ENCODE measurements at regions not wholly inside any gene's neighbourhood (a gene's known extent, or its start where the extent isn't known, plus 50 kb on each side); places are given as distances from the start of the nearest gene placed in this dataset.

GRCh38 chr2:8588831-8589191, 93.0 kb upstream of the ID2 start:
- Histone ChIP-seq H3K36me3 (ENCODE audit: insufficient read depth) (no peaks in the 10 kb centered on the region), H3K27ac (ENCODE audit: low read depth) (no peak overlapping the region), H3K4me3 (ENCODE audit: low read depth, low read length) (no peak overlapping the region), H3K4me1 (ENCODE audit: insufficient read depth) (no peaks in the 10 kb centered on the region)
- WGBS, result 92% methylated on average over 6 of the region's 6 CpGs
- no peak for DNase-seq (ENCODE audit: extremely low spot score)

DNA sequence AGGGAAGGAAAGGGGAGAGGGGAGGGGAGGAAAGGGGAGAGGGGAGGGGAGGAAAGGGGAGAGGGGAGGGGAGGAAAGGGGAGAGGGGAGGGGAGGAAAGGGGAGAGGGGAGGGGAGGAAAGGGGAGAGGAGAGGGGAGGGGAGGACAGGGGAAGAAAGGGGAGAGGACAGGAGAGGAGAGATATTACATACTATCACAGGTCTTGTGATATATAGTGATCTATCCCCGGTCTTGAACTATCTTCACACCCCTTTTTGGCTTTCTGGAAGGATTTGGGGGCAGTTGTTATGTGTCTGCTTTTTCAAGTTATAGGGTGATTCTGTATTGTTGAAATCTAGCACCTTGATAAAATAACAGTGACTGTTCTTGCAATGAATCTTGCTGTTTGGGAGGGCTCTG, 92.1 kb upstream of the ID2 start:
- no peak for DNase-seq (ENCODE audit: extremely low spot score)
- WGBS, result 71% methylated on average over 1 of the region's 1 CpG
- H3K36me3 ChIP-seq (ENCODE audit: insufficient read depth), result no peaks in the 10 kb centered on the region
- H3K27ac ChIP-seq (ENCODE audit: low read depth), result no peak overlapping the region
- no peak overlapping the region for H3K4me3 ChIP-seq (ENCODE audit: low read depth, low read length)
- no peaks in the 10 kb centered on the region for H3K4me1 ChIP-seq (ENCODE audit: insufficient read depth)

DNA sequence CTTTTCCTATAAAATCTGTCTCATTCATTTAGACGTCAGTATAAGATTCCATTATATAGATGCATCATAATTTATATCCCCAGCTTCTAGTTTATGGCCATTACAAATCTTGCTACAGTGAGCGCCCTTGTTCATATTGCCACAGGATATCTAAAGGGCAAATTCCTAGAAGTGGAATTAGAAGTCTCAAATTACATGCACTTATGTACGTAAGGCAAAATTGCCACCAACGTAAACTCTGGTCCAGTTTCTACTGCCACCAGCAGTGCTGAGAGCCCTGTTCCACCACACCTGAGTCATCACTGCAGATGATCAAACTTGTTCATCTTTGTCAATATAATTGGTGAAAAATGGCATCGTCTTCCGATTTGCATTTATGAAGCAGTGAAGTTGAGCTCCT, 90.9 kb upstream of the ID2 start:
- WGBS, result 85% methylated on average over 6 of the region's 6 CpGs
- Histone ChIP-seq H3K4me1 (ENCODE audit: insufficient read depth) (no peaks in the 10 kb centered on the region), H3K27ac (ENCODE audit: low read depth) (no peak overlapping the region), H3K4me3 (ENCODE audit: low read depth, low read length) (no peak overlapping the region), H3K36me3 (ENCODE audit: insufficient read depth) (no peaks in the 10 kb centered on the region)
- DNase-seq (ENCODE audit: extremely low spot score), result no peak

DNA sequence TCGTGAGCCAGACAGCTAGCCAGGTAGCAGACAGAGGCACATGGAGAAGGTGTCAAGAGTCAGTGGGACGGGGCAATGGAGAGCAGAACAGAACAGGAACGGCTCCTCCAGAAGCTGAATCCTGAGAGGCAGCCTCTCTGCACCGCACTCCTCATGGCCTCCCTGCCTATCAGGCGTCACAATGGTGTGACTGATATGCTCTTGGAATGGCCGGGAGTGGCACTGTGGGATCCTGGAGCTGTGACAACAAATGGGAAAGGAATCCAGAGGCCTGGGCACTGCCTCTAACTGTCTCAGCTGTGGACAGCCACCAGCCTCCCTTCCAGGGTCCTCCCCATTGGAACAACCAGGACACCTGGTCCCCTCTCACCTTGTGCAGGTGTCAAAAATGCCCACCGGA, 89.1 kb upstream of the ID2 start:
- H3K36me3 ChIP-seq (ENCODE audit: insufficient read depth), result no peaks in the 10 kb centered on the region
- no peaks in the 10 kb centered on the region for H3K4me1 ChIP-seq (ENCODE audit: insufficient read depth)
- DNase-seq (ENCODE audit: extremely low spot score), result no peak
- no peak overlapping the region for H3K27ac ChIP-seq (ENCODE audit: low read depth)
- WGBS, result 79% methylated on average over 7 of the region's 7 CpGs
- no peak overlapping the region for H3K4me3 ChIP-seq (ENCODE audit: low read depth, low read length)

DNA sequence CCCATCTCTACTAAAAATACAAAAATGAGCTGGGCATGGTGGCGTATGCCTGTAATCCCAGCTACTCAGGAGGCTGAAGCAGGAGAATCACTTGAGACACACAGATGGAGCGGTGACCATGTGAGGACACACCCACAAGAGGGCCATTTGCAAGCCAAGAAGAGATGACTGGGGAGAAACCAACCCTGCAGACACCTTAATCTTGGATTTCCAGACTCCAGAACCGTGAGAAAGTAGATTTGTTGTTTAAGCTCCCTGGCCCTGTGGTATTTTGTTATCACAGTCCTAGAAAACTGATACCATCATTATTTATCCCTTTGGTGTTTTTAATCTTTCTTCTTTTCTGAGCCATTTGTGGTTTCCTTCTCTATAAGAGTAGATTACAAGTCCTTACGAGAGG, 88.6 kb upstream of the ID2 start:
- no peak for DNase-seq (ENCODE audit: extremely low spot score)
- Histone ChIP-seq H3K4me1 (ENCODE audit: insufficient read depth) (no peaks in the 10 kb centered on the region), H3K4me3 (ENCODE audit: low read depth, low read length) (no peak overlapping the region), H3K36me3 (ENCODE audit: insufficient read depth) (no peaks in the 10 kb centered on the region), H3K27ac (ENCODE audit: low read depth) (no peak overlapping the region)
- 92% methylated on average over 4 of the region's 4 CpGs for WGBS

- Histone ChIP-seq H3K4me1 (ENCODE audit: insufficient read depth) (no peaks in the 10 kb centered on the region), H3K4me3 (ENCODE audit: low read depth, low read length) (no peak overlapping the region), H3K36me3 (ENCODE audit: insufficient read depth) (no peaks in the 10 kb centered on the region), H3K27ac (ENCODE audit: low read depth) (no peak overlapping the region)
- no peak for DNase-seq (ENCODE audit: extremely low spot score)
- WGBS, result 69% methylated on average over 18 of the region's 18 CpGs
Observed at GRCh38 chr2:8594731-8595427, 87.0 kb upstream of the ID2 start.

DNA sequence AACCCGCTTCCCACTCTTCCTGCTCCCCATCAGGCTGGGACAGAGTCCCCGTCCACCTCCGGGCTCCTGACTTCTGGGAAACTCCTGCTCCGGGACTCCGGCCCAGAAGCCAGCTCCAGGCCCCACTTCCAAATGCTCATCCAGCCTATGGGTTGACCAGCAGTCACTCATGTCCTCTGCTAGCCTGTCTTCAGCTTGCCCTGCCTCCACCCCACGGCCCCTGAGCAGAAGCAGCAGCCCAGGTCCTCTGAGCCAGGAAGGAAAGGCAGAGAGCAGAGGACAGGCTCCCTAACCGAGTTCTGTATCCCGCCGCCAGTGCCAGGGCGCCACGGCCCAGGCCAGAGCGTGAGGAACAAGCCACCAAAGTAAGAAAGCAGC, 86.4 kb upstream of the ID2 start:
- WGBS, result 91% methylated on average over 12 of the region's 12 CpGs
- Histone ChIP-seq H3K4me1 (ENCODE audit: insufficient read depth) (no peaks in the 10 kb centered on the region), H3K36me3 (ENCODE audit: insufficient read depth) (no peaks in the 10 kb centered on the region), H3K4me3 (ENCODE audit: low read depth, low read length) (no peak overlapping the region), H3K27ac (ENCODE audit: low read depth) (no peak overlapping the region)
- no peak for DNase-seq (ENCODE audit: extremely low spot score)

GRCh38 chr2:8595811-8596600, 85.8 kb upstream of the ID2 start:
- 92% methylated on average over 27 of the region's 27 CpGs for WGBS
- no peak for DNase-seq (ENCODE audit: extremely low spot score)
- Histone ChIP-seq H3K4me1 (ENCODE audit: insufficient read depth) (no peaks in the 10 kb centered on the region), H3K36me3 (ENCODE audit: insufficient read depth) (no peaks in the 10 kb centered on the region), H3K4me3 (ENCODE audit: low read depth, low read length) (no peak overlapping the region), H3K27ac (ENCODE audit: low read depth) (no peak overlapping the region)

DNA sequence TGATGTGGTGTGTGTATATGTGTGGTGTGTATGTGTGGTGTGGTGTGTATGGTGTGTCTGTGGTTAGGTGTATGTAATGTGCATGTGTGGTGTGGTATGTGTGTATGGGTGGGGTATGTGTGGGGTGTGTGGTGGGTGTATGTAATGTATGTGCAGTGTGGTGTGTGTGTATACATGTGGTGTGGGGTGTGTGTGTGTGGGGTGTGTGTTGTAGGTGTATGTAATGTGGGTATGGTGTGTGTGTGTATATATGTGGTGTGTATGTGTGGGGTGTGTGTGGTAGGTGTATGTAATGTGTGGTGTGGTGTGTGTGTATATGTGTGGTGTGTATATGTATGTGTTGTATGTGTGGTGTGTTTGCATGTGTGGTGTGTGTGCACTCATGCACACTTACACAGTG, 84.8 kb upstream of the ID2 start:
- DNase-seq (ENCODE audit: extremely low spot score), result no peak
- Histone ChIP-seq H3K4me3 (ENCODE audit: low read depth, low read length) (no peak overlapping the region), H3K36me3 (ENCODE audit: insufficient read depth) (no peaks in the 10 kb centered on the region), H3K4me1 (ENCODE audit: insufficient read depth) (no peaks in the 10 kb centered on the region), H3K27ac (ENCODE audit: low read depth) (no peak overlapping the region)

DNA sequence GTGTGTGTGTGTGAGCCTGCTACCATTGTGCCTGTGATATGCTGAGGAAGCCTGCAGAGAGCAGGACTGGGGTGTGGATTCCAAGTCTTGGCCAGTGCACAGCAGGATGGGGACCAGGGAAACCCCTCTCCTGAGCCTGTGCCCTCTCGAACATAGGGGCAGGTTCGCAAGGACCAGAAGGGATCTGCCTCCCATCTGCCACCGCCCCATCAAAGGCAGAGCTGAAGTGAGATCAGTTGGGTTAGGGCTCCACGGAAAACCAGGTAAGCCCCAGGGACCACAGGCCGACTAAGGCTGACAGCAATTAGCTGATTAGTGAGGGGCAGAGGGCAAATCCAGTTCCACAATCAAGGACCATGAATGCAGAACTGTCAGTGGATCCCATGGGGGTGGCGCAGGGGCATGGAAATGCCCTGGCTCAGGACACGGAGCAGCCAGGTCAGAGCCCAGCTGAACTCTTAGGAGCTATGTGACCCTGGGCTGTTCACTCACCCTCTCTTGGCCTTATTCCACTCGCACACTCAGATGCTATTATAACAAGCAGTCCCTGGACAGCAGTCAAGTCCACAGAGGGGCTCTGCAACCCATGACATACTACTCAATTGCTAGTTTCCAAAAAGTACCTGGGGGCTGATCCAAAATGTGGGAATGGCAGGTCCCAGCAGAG, 84.2 kb upstream of the ID2 start:
- WGBS, result 96% methylated on average over 8 of the region's 8 CpGs
- Histone ChIP-seq H3K36me3 (ENCODE audit: insufficient read depth) (no peaks in the 10 kb centered on the region), H3K4me3 (ENCODE audit: low read depth, low read length) (no peak overlapping the region), H3K27ac (ENCODE audit: low read depth) (no peak overlapping the region), H3K4me1 (ENCODE audit: insufficient read depth) (no peaks in the 10 kb centered on the region)
- DNase-seq (ENCODE audit: extremely low spot score), result no peak

DNA sequence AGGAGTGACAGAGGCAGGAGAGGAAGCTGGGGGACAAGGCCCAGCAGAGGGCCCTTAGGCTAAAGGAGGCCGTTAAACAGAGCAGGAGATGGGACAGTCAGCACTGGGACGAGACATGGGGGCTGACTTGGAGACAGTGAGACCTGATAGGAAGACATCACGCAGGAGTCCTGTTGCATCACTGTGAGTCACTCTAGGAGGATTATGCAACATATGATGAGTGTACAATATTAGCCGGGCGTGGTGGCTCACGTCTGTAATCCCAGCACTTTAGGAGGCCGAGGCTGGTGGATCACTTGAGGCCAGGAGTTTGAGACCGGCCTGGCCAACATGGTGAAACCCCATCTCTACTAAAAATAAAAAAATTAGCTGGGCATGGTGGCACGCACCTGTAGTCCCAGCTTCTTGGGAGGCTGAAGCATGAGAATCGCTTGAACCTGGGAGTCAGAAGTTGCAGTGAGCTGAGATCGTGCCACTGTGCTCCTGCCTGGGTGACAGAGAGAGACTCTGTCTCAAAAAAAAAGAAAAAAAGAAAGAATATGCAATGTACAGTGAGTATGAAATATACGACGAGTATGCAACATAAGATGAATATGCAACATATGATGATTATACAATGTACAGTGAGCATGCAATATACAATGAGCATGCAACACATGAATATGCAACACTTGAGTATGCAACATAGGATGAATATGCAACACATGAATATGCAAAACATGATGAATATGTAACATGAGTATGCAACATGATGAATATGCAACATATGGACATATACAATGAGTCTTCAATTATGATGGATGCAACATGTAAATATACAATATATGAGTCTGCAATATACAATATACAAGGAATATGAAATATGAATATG, 83.3 kb upstream of the ID2 start:
- Histone ChIP-seq H3K36me3 (ENCODE audit: insufficient read depth) (no peaks in the 10 kb centered on the region), H3K4me1 (ENCODE audit: insufficient read depth) (no peaks in the 10 kb centered on the region), H3K27ac (ENCODE audit: low read depth) (no peak overlapping the region), H3K4me3 (ENCODE audit: low read depth, low read length) (no peak overlapping the region)
- DNase-seq (ENCODE audit: extremely low spot score), result no peak
- WGBS, result 84% methylated on average over 13 of the region's 13 CpGs

DNA sequence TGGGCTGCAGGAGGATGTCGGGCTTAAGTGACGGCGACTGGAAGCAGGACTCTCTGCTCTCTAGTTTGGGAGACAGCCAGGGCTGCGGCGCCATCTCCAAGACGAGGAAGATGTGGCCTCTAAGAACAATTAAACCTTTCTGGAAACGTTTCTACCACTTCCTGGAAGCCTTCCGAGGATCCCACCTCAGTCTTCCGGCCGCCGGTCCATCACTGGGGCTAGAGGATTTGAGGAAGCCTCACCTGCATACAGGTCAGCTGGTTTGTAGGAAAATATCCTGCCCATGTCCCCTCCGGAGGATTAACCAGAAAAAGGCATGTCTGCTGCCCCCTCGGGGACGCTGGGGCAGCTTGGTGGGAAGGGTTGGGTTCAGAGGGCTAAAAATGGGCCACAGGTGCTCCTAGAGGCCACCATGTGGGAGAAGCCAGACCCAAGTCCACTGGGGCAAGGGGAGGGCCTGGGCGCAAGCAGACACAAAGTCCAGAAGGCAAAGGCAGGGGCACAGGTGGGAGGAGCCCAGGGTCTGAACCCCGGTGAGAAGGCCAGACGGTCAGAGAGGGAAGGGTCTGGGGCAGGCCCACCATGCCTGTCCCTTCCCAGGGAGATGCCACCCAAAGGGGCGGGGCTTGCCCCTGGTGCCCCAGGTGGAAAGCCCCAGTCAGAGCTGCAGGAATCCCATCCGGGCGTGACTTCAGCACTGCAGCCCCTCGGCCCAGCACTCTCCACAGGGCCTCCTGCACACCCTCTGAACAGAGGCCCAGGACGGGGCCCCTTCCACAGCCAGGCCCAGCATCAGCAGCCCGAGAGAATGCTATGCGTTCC, 82.2 kb upstream of the ID2 start:
- 87% methylated on average over 24 of the region's 24 CpGs for WGBS
- Histone ChIP-seq H3K4me3 (ENCODE audit: low read depth, low read length) (no peak overlapping the region), H3K27ac (ENCODE audit: low read depth) (no peak overlapping the region), H3K4me1 (ENCODE audit: insufficient read depth) (no peaks in the 10 kb centered on the region), H3K36me3 (ENCODE audit: insufficient read depth) (no peaks in the 10 kb centered on the region)
- no peak for DNase-seq (ENCODE audit: extremely low spot score)

DNA sequence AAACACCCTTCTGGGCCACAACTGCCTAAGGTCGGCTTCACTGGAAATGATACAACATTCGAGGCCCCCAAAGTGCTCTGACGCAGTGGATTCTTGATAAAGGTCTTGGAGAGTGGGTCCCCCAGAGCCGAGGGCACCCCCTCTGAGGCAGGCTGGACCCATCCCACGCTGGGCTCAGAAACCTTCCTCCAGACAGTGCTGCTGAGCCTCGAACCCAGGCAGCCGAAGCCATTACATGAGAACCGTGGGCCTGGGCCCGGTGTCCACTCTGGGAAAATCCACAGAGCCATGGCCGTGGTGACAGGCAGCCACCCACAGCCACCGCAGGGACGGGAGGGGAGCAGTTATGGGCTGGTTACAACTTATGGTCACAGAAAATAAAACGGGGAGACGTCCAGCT, 81.4 kb upstream of the ID2 start:
- no peak for DNase-seq (ENCODE audit: extremely low spot score)
- Histone ChIP-seq H3K27ac (ENCODE audit: low read depth) (no peak overlapping the region), H3K36me3 (ENCODE audit: insufficient read depth) (no peaks in the 10 kb centered on the region), H3K4me3 (ENCODE audit: low read depth, low read length) (no peak overlapping the region), H3K4me1 (ENCODE audit: insufficient read depth) (no peaks in the 10 kb centered on the region)
- whole genome bisulfite sequencing, result 96% methylated on average over 14 of the region's 14 CpGs
